ENCODE measurements at regions not wholly inside any gene's neighbourhood (a gene's known extent, or its start where the extent isn't known, plus 50 kb on each side); places are given as distances from the start of the nearest gene placed in this dataset.
"Not testable (repeated sequence)": the region's sequence is repeated elsewhere in the genome, so short reads cannot be mapped to it uniquely, and the experiment has no call there.

DNA sequence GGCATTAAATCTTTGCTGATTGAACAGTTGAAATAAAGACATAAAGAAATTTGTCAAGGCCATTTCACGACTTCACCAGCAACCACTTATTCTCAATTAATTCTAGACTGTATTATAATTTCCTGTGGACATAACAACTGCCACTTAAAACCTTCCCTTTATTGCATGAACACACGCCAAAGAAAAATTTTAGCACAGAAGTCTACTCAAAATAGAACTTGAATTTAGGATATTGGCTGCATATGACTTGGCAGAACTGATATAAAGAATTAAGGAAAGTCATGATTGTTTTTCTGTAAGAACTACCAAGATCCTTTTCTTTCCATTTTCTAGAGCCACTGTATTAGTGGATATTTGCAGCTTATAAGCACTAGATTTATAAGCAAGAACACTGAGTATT, 226.5 kb upstream of the AKR1E2 start:
- no peak for TF ChIP-seq EZH2 (IDR thresholded peaks at IDR 0.05; ENCODE audit: borderline replicate concordance, low read depth, low read length, severe bottlenecking)
- TF ChIP-seq CTCF (IDR thresholded peaks at IDR 0.05; ENCODE audit: borderline replicate concordance, extremely low read depth, low read length, poor library complexity, severe bottlenecking), result no peak
- ATAC-seq (ENCODE audit: insufficient read depth, low read depth), result no peak

GRCh38 chr10:4597898-4598297, 228.1 kb upstream of the AKR1E2 start:
- ATAC-seq (ENCODE audit: insufficient read depth, low read depth); H3K27me3 ChIP-seq (ENCODE audit: insufficient read depth, low read length, poor library complexity): not testable (repeated sequence)

More for the DNA sequence above, 226.5 kb upstream of the AKR1E2 start:
- no peak overlapping the region for H3K4me2 ChIP-seq (ENCODE audit: insufficient read depth, low read length)
- peaks cover 4% of the 10 kb centered on the region; the same call in 1 of the 2 replicates for H3K4me1 ChIP-seq (ENCODE audit: insufficient read depth, low read length)
- no peaks in the 10 kb centered on the region for H3K9me3 ChIP-seq (ENCODE audit: insufficient read depth, low read length, severe bottlenecking)
- no peak overlapping the region for H3K4me3 ChIP-seq (ENCODE audit: low read depth in 1 of 2, low read length in 2 of 2)
- no peak overlapping the region for H2AFZ ChIP-seq (ENCODE audit: low read depth, low read length)
- no peaks in the 10 kb centered on the region for H3K79me2 ChIP-seq (ENCODE audit: insufficient read depth, low read length)
- H3K27ac ChIP-seq (ENCODE audit: low read length), result no peak overlapping the region
- no peaks in the 10 kb centered on the region for H3K36me3 ChIP-seq (ENCODE audit: insufficient read depth, low read length)
- DNase-seq, result no peak
- no peaks in the 10 kb centered on the region for H3K27me3 ChIP-seq (ENCODE audit: insufficient read depth, low read length, poor library complexity)
- no peak overlapping the region for H3K9ac ChIP-seq (ENCODE audit: low read depth, low read length)
- H4K20me1 ChIP-seq (ENCODE audit: insufficient read depth, low read length), result no peaks in the 10 kb centered on the region

DNA sequence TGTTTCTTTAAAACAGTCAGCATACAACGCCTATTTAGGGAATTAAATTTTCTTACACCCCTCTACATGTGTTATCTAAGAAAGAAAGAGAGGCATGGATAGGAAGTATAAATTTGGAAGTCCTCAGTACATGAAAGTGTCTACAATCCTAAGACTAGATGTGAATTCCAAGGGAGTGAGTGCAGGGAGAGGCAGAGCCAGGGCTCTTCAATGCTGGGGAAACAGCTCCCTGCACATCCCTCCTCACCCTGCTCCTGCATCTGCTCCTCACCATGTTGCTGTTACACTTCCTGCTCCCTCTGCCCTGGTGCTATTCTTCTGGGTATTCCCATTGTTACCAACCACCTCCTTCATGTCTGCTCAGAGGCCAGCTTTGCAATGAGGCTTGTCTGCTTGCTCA, 229.1 kb upstream of the AKR1E2 start:
- no peak overlapping the region for H3K4me3 ChIP-seq (ENCODE audit: low read depth in 1 of 2, low read length in 2 of 2)
- no peaks in the 10 kb centered on the region for H3K9me3 ChIP-seq (ENCODE audit: insufficient read depth, low read length, severe bottlenecking)
- no peaks in the 10 kb centered on the region for H4K20me1 ChIP-seq (ENCODE audit: insufficient read depth, low read length)
- no peak overlapping the region for H3K27ac ChIP-seq (ENCODE audit: low read length)
- no peak overlapping the region for H3K4me2 ChIP-seq (ENCODE audit: insufficient read depth, low read length)
- H3K36me3 ChIP-seq (ENCODE audit: insufficient read depth, low read length), result no peaks in the 10 kb centered on the region
- H3K79me2 ChIP-seq (ENCODE audit: insufficient read depth, low read length), result no peaks in the 10 kb centered on the region
- no peak for TF ChIP-seq CTCF (IDR thresholded peaks at IDR 0.05; ENCODE audit: borderline replicate concordance, extremely low read depth, low read length, poor library complexity, severe bottlenecking)
- TF ChIP-seq EZH2 (IDR thresholded peaks at IDR 0.05; ENCODE audit: borderline replicate concordance, low read depth, low read length, severe bottlenecking), result no peak
- peaks cover 4% of the 10 kb centered on the region; the same call in 1 of the 2 replicates for H3K4me1 ChIP-seq (ENCODE audit: insufficient read depth, low read length)
- no peak overlapping the region for H3K9ac ChIP-seq (ENCODE audit: low read depth, low read length)
- peak; percentile 33; the same call in 1 of the 3 replicates for ATAC-seq (ENCODE audit: insufficient read depth, low read depth)
- H3K27me3 ChIP-seq (ENCODE audit: insufficient read depth, low read length, poor library complexity), result no peaks in the 10 kb centered on the region
- no peak overlapping the region for H2AFZ ChIP-seq (ENCODE audit: low read depth, low read length)
- DNase-seq, result no peak

More at GRCh38 chr10:4597898-4598297, 228.1 kb upstream of the AKR1E2 start:
- H3K36me3 ChIP-seq (ENCODE audit: insufficient read depth, low read length); H3K4me2 ChIP-seq (ENCODE audit: insufficient read depth, low read length); H3K4me1 ChIP-seq (ENCODE audit: insufficient read depth, low read length); H4K20me1 ChIP-seq (ENCODE audit: insufficient read depth, low read length); H3K4me3 ChIP-seq (ENCODE audit: low read depth in 1 of 2, low read length in 2 of 2); H3K27ac ChIP-seq (ENCODE audit: low read length); H3K79me2 ChIP-seq (ENCODE audit: insufficient read depth, low read length); H3K9ac ChIP-seq (ENCODE audit: low read depth, low read length); H2AFZ ChIP-seq (ENCODE audit: low read depth, low read length); DNase-seq; H3K9me3 ChIP-seq (ENCODE audit: insufficient read depth, low read length, severe bottlenecking): not testable (repeated sequence)

DNA sequence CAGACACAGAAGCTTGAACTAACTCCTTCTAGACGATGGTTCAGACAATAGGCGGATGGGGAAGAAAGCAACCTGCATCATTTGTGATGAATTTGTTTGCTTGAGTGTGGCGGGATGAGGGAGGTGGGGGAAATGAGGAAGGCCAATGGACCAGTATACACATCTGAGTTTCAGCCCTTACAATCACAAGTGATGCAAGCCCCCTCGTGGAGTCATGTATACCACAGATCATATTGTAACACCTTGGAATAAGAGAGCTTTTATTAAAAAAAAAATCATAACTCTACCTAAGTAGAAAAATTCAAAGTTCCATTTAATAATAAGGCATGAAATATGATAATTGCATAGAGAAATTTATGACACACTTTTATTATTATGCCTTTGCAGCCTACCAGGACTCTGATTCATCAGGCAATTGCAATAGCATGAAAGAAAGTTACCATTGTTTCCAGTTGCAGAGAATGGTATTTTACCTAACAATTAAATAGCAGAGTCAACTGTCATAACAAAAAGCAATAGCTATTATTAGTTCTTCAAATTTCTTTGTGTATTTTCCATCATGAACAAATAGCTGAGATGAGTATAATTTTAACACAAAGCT, 230.2 kb upstream of the AKR1E2 start:
- Histone ChIP-seq H3K27ac (ENCODE audit: low read length) (no peak overlapping the region), H3K27me3 (ENCODE audit: insufficient read depth, low read length, poor library complexity) (no peaks in the 10 kb centered on the region), H3K4me2 (ENCODE audit: insufficient read depth, low read length) (no peak overlapping the region), H3K4me3 (ENCODE audit: low read depth in 1 of 2, low read length in 2 of 2) (no peak overlapping the region), H3K4me1 (ENCODE audit: insufficient read depth, low read length) (peaks cover 4% of the 10 kb centered on the region; the same call in 1 of the 2 replicates), H3K9me3 (ENCODE audit: insufficient read depth, low read length, severe bottlenecking) (no peaks in the 10 kb centered on the region), H3K79me2 (ENCODE audit: insufficient read depth, low read length) (no peaks in the 10 kb centered on the region), H2AFZ (ENCODE audit: low read depth, low read length) (no peak overlapping the region), H4K20me1 (ENCODE audit: insufficient read depth, low read length) (no peaks in the 10 kb centered on the region), H3K36me3 (ENCODE audit: insufficient read depth, low read length) (no peaks in the 10 kb centered on the region), H3K9ac (ENCODE audit: low read depth, low read length) (no peak overlapping the region)
- DNase-seq (no peak), ATAC-seq (ENCODE audit: insufficient read depth, low read depth) (no peak)
- TF ChIP-seq EZH2 (IDR thresholded peaks at IDR 0.05; ENCODE audit: borderline replicate concordance, low read depth, low read length, severe bottlenecking), result no peak
- TF ChIP-seq CTCF (IDR thresholded peaks at IDR 0.05; ENCODE audit: borderline replicate concordance, extremely low read depth, low read length, poor library complexity, severe bottlenecking), result no peak

Measured in DND-41 (cell line).